HG02885 (cell line): ENCODE measurements at regions not wholly inside any gene's neighbourhood (a gene's known extent, or its start where the extent isn't known, plus 50 kb on each side); places are given as distances from the start of the nearest gene placed in this dataset.

ENCODE experiments used
- ATAC-seq: cut with Tn5 transposase; IDR thresholded peaks from one replicate; pipeline ENCODE4 v1.9.1; 2021; ENCODE audit warnings: mild to moderate bottlenecking; ENCODE audit not compliant: unreplicated experiment, poor library complexity

- peak; percentile 83 for ATAC-seq
These were observed 91.6 kb downstream of the TMX3 start for GRCh38 chr18:68623342-68623741.

GRCh38 chr18:68611311-68611710 is 103.6 kb downstream of the TMX3 start:
- ATAC-seq: no peak

GRCh38 chr18:68608851-68609490 is 105.9 kb downstream of the TMX3 start:
- no peak for ATAC-seq

GRCh38 chr18:68607852-68608251 is 107.1 kb downstream of the TMX3 start:
- no peak for ATAC-seq

- ATAC-seq: no peak
These were observed 110.7 kb downstream of the TMX3 start for GRCh38 chr18:68604256-68604655.

GRCh38 chr18:68596016-68596415 is 118.9 kb downstream of the TMX3 start:
- no peak for ATAC-seq

- ATAC-seq: no peak
These were observed 126.7 kb downstream of the TMX3 start for GRCh38 chr18:68588169-68588568.

- no peak for ATAC-seq
These were observed 131.2 kb downstream of the TMX3 start for GRCh38 chr18:68583685-68584084.

GRCh38 chr18:68574311-68574710 is 140.6 kb downstream of the TMX3 start:
- no peak for ATAC-seq

- ATAC-seq: no peak
These were observed 145.0 kb downstream of the TMX3 start for GRCh38 chr18:68569936-68570335.

GRCh38 chr18:68568364-68569155 is 146.3 kb downstream of the TMX3 start:
- ATAC-seq: no peak

- ATAC-seq: no peak
These were observed 147.9 kb downstream of the TMX3 start for GRCh38 chr18:68566991-68567390.

GRCh38 chr18:68564961-68565360 is 149.9 kb downstream of the TMX3 start:
- no peak for ATAC-seq

GRCh38 chr18:68564351-68564750 is 150.6 kb downstream of the TMX3 start:
- no peak for ATAC-seq

GRCh38 chr18:68560128-68560527 is 154.8 kb downstream of the TMX3 start:
- ATAC-seq: no peak

GRCh38 chr18:68557183-68557582 is 157.7 kb downstream of the TMX3 start:
- no peak for ATAC-seq

- no peak for ATAC-seq
These were observed 159.0 kb downstream of the TMX3 start for GRCh38 chr18:68555879-68556301.

- ATAC-seq: no peak
These were observed 165.7 kb downstream of the TMX3 start for GRCh38 chr18:68548904-68549870.

GRCh38 chr18:68543344-68543743 is 171.6 kb downstream of the TMX3 start:
- no peak for ATAC-seq

GRCh38 chr18:68542846-68543245 is 172.1 kb downstream of the TMX3 start:
- ATAC-seq: no peak

GRCh38 chr18:68533641-68534040 is 181.3 kb downstream of the TMX3 start:
- no peak for ATAC-seq
